Neural cell (in vitro differentiated cells): ENCODE measurements at regions not wholly inside any gene's neighbourhood (a gene's known extent, or its start where the extent isn't known, plus 50 kb on each side); places are given as distances from the start of the nearest gene placed in this dataset.

Experiments used
- H2AFZ ChIP-seq: fragments of 200-600, 300-800 bp; sonication (generic), shearing (Covaris generic); 2 replicates; pipeline ENCODE4 v1.6.0; 2014; ENCODE audit warnings: low read depth, mild to moderate bottlenecking, antibody characterized with exemption, low read length, moderate library complexity
- H3F3A ChIP-seq: fragments of 200-600 bp; shearing (Covaris generic); 2 replicates; pipeline ENCODE4 v1.6.1; 2016; ENCODE audit warnings: mild to moderate bottlenecking, moderate library complexity, mixed read lengths, antibody characterized with exemption, low read length; ENCODE audit not compliant: insufficient read depth, poor library complexity, severe bottlenecking
- H3K27ac ChIP-seq: fragments of 200-600, 300-800 bp; sonication (generic), shearing (Covaris generic); 2 replicates; pipeline ENCODE4 v1.5.1; 2014; ENCODE audit warnings: mild to moderate bottlenecking, low read length, moderate library complexity
- H3K27me3 ChIP-seq: fragments of 300-800, 200-600 bp; sonication (generic), shearing (Covaris generic); 2 replicates; pipeline ENCODE4 v1.6.0; 2014; ENCODE audit warnings: mild to moderate bottlenecking, low read depth, low read length, moderate library complexity; ENCODE audit not compliant: insufficient read depth
- H3K36me3 ChIP-seq: fragments of 300-800, 200-600 bp; sonication (generic), shearing (Covaris generic); 2 replicates; pipeline ENCODE4 v1.5.1; 2014; ENCODE audit warnings: mild to moderate bottlenecking, antibody characterized with exemption, low read length, moderate library complexity; ENCODE audit not compliant: insufficient read depth
- H3K4me2 ChIP-seq: fragments of 300-800, 200-600 bp; sonication (generic), shearing (Covaris generic); 2 replicates; pipeline ENCODE4 v1.6.0; 2014; ENCODE audit warnings: mild to moderate bottlenecking, low read length
- H3K4me3 ChIP-seq: fragments of 300-800, 200-600 bp; sonication (generic), shearing (Covaris generic); 2 replicates; pipeline ENCODE4 v1.5.1; 2014; ENCODE audit warnings: mild to moderate bottlenecking, low read length, moderate library complexity
- H3K79me2 ChIP-seq: fragments of 200-600 bp; shearing (Covaris generic); replicated peaks from 2 replicates; pipeline ENCODE4 v1.6.0; 2014; ENCODE audit warnings: mild to moderate bottlenecking, low read length, moderate library complexity; ENCODE audit not compliant: insufficient read depth
- H3K9ac ChIP-seq: fragments of 300-800, 200-600 bp; sonication (generic), shearing (Covaris generic); 2 replicates; pipeline ENCODE4 v1.6.1; 2016; ENCODE audit warnings: mild to moderate bottlenecking, low read length, mixed read lengths
- H3K9me2 ChIP-seq: fragments of 200-600 bp; shearing (Covaris generic); 2 replicates; pipeline ENCODE4 v1.6.1; 2016; ENCODE audit warnings: mild to moderate bottlenecking, low read length, mixed read lengths; ENCODE audit not compliant: insufficient read depth
- H3K9me3 ChIP-seq: fragments of 200-600, 300-800 bp; sonication (generic), shearing (Covaris generic); 2 replicates; pipeline ENCODE4 v1.6.1; 2016; ENCODE audit warnings: mild to moderate bottlenecking, mixed run types, low read length, moderate library complexity, mixed read lengths
- H4K20me1 ChIP-seq: fragments of 200-600 bp; shearing (Covaris generic); 2 replicates; pipeline ENCODE4 v1.6.1; 2016; ENCODE audit warnings: mild to moderate bottlenecking, mixed run types; ENCODE audit not compliant: insufficient read depth
- CTCF ChIP-seq: fragments of 450-650 bp; IDR thresholded peaks from 2 replicates; pipeline ENCODE4 v1.5.1; 2014; ENCODE audit warnings: antibody characterized with exemption, mild to moderate bottlenecking, moderate library complexity; ENCODE audit not compliant: poor library complexity, severe bottlenecking
- EP300 ChIP-seq: fragments of 450-650 bp; conservative IDR thresholded peaks from 2 replicates; pipeline ENCODE4 v1.6.1; 2014; ENCODE audit warnings: antibody characterized with exemption, mild to moderate bottlenecking, moderate library complexity; ENCODE audit not compliant: poor library complexity, severe bottlenecking
- EZH2 ChIP-seq: fragments of 200-600, 300-800 bp; shearing (Covaris generic), sonication (generic); IDR thresholded peaks from 2 replicates; pipeline ENCODE4 v1.6.1; 2014; ENCODE audit warnings: antibody characterized with exemption, low read length, borderline replicate concordance, mild to moderate bottlenecking; ENCODE audit not compliant: insufficient read depth, poor library complexity, severe bottlenecking
- MXI1 ChIP-seq: fragments of 450-650 bp; conservative IDR thresholded peaks from 2 replicates; pipeline ENCODE4 v1.6.1; 2014; ENCODE audit warnings: antibody characterized with exemption, mild to moderate bottlenecking; ENCODE audit not compliant: poor library complexity, severe bottlenecking
- POLR2AphosphoS5 ChIP-seq: IDR thresholded peaks from 2 replicates; pipeline ENCODE4 v1.6.1; 2012
- RAD21 ChIP-seq: fragments of 450-650 bp; conservative IDR thresholded peaks from 2 replicates; pipeline ENCODE4 v1.6.1; 2014; ENCODE audit warnings: antibody characterized with exemption, mild to moderate bottlenecking, moderate library complexity
- REST ChIP-seq: IDR thresholded peaks from 2 replicates; pipeline ENCODE4 v1.6.1; 2012; ENCODE audit warnings: borderline replicate concordance
- SMC3 ChIP-seq: fragments of 450-650 bp; conservative IDR thresholded peaks from 2 replicates; pipeline ENCODE4 v1.6.1; 2014; ENCODE audit warnings: antibody characterized with exemption, mild to moderate bottlenecking, moderate library complexity; ENCODE audit not compliant: poor library complexity
- TAF1 ChIP-seq: IDR thresholded peaks from 2 replicates; pipeline ENCODE4 v1.6.1; 2012; ENCODE audit warnings: low read depth

DNA sequence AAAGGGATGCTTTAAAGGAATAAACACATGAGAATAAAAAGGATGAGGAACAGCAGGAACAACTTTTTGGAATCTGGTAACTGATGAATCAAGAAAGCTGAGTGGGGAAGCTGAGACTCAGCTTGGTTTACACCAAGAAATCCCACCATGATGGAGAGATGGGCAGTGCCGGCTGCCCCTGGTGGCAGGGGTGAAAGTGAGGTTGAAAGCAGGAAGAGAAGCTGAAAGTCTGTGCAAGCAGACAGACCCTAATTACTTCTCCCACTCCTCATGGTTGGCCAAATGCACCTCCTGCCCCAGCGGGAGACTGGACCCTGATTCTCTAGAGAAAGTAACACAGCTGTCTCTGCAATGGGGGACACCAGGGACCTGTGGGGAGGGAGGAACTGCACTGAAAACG, 57.6 kb upstream of the NANOS1 start:
- H3K9ac ChIP-seq = no peak overlapping the region
- H4K20me1 ChIP-seq = no peaks in the 10 kb centered on the region
- peaks cover 5% of the 10 kb centered on the region for H3K9me3 ChIP-seq
- H3K9me2 ChIP-seq = no peaks in the 10 kb centered on the region
- no peaks in the 10 kb centered on the region for H3K27me3 ChIP-seq
- H3K36me3 ChIP-seq = no peaks in the 10 kb centered on the region
- H3F3A ChIP-seq = no peaks in the 10 kb centered on the region
- no peak for TF ChIP-seq TAF1
- TF ChIP-seq REST = no peak
- no peak for TF ChIP-seq SMC3
- no peak for TF ChIP-seq RAD21
- TF ChIP-seq EP300 = no peak
- no peak for TF ChIP-seq MXI1
- TF ChIP-seq EZH2 = no peak
- H3K4me3 ChIP-seq = no peak overlapping the region
- no peaks in the 10 kb centered on the region for H3K79me2 ChIP-seq
- H2AFZ ChIP-seq = no peak overlapping the region
- H3K27ac ChIP-seq = no peak overlapping the region
- no peak overlapping the region for H3K4me2 ChIP-seq

- Histone ChIP-seq H3K9ac (no peak overlapping the region), H3K9me3 (peaks cover 5% of the 10 kb centered on the region), H3K4me3 (no peak overlapping the region), H3K27ac (no peak overlapping the region), H4K20me1 (no peaks in the 10 kb centered on the region), H3F3A (no peaks in the 10 kb centered on the region), H3K36me3 (no peaks in the 10 kb centered on the region), H3K79me2 (no peaks in the 10 kb centered on the region), H2AFZ (no peak overlapping the region), H3K27me3 (no peaks in the 10 kb centered on the region), H3K4me2 (no peak overlapping the region), H3K9me2 (no peaks in the 10 kb centered on the region)
- TF ChIP-seq MXI1 = no peak
- no peak for TF ChIP-seq EP300
- TF ChIP-seq RAD21 = no peak
- no peak for TF ChIP-seq SMC3
- TF ChIP-seq EZH2 = no peak
- TF ChIP-seq POLR2AphosphoS5 = no peak
- TF ChIP-seq CTCF = no peak
- TF ChIP-seq TAF1 = no peak
- no peak for TF ChIP-seq REST
These were observed 55.8 kb upstream of the NANOS1 start for GRCh38 chr10:118973744-118974143.
